Natural killer cell (primary cell): ENCODE measurements at regions not wholly inside any gene's neighbourhood (a gene's known extent, or its start where the extent isn't known, plus 50 kb on each side); places are given as distances from the start of the nearest gene placed in this dataset.

Experiments used
- ATAC-seq, 3 donors: fragments of 150-1000 bp in 2 of 3; fragments of 200-7000 bp in 1 of 3; cut with Tn5 transposase; 1 replicate in 1 of 3; 2 replicates in 2 of 3; pipeline ENCODE4 v1.10.0; 2021; ENCODE audit warnings: mild to moderate bottlenecking in 2 of 3, moderate library complexity in 2 of 3
- DNase-seq, 2 donors: peaks; one replicate each; pipeline versions ENCODE4 v3.0.0 to v3.0.0-alpha.2; 2013 to 2021; ENCODE audit warnings: mixed read lengths in 1 of 2
- H3K27ac ChIP-seq: one replicate; pipeline ENCODE4 v1.5.1; 2013; ENCODE audit warnings: mild to moderate bottlenecking, low read length
- H3K27me3 ChIP-seq: one replicate; pipeline ENCODE4 v1.6.1; 2013; ENCODE audit warnings: low read length; ENCODE audit not compliant: control insufficient read depth, insufficient read depth
- H3K36me3 ChIP-seq: one replicate; pipeline ENCODE4 v1.6.1; 2013; ENCODE audit warnings: low read length; ENCODE audit not compliant: control insufficient read depth, insufficient read depth
- H3K4me1 ChIP-seq: one replicate; pipeline ENCODE4 v1.6.1; 2013; ENCODE audit warnings: low read length; ENCODE audit not compliant: control insufficient read depth, insufficient read depth
- H3K4me3 ChIP-seq: one replicate; pipeline ENCODE4 v1.5.1; 2013; ENCODE audit warnings: low read length
- H3K9me3 ChIP-seq: one replicate; pipeline ENCODE4 v1.6.1; 2013; ENCODE audit warnings: low read length; ENCODE audit not compliant: control insufficient read depth, insufficient read depth
- H3K27ac Mint-ChIP-seq, 2 donors: one replicate each; pipeline ENCODE4 v1.8.0; 2022; ENCODE audit warnings: mild to moderate bottlenecking in 2 of 2, mixed read lengths in 2 of 2, moderate library complexity in 1 of 2
- H3K27me3 Mint-ChIP-seq, 2 donors: one replicate each; pipeline ENCODE4 v1.8.0; 2022; ENCODE audit warnings: low read depth in 2 of 2, mixed read lengths in 2 of 2
- H3K36me3 Mint-ChIP-seq: one replicate; pipeline ENCODE4 v1.8.0; 2022; ENCODE audit warnings: mixed read lengths
- H3K4me1 Mint-ChIP-seq, 2 donors: one replicate each; pipeline ENCODE4 v1.8.0; 2022; ENCODE audit warnings: mixed read lengths in 2 of 2
- H3K4me3 Mint-ChIP-seq: one replicate; pipeline ENCODE4 v1.8.0; 2022; ENCODE audit warnings: mild to moderate bottlenecking, moderate library complexity, mixed read lengths
- H3K9me3 Mint-ChIP-seq, 2 donors: one replicate each; pipeline ENCODE4 v1.8.0; 2022; ENCODE audit warnings: mixed read lengths in 2 of 2
- WGBS: methylation state at CpG from one replicate; pipeline ENCODE4 v1.1.7; 2013; ENCODE audit warnings: missing lambda C conversion rate; ENCODE audit not compliant: insufficient coverage; 5-methylcytosine and 5-hydroxymethylcytosine counted together
- intact Hi-C: fragments of 100-400 bp; cut with micrococcal nuclease; formaldehyde crosslinking; loops from one replicate; pipeline ENCODE4 v1.14.2; 2022
- TF ChIP-seq, protein P1 (sequence below): fragments of 200-600 bp; IDR thresholded peaks from one replicate; pipeline ENCODE4 v1.8.0; 2022; ENCODE audit warnings: antibody characterized with exemption

- no CpG with 5 or more reads among the region's 1 CpG for WGBS
Measured at GRCh38 chr12:89856431-89856830, 147.8 kb upstream of the ATP2B1 start.

DNA sequence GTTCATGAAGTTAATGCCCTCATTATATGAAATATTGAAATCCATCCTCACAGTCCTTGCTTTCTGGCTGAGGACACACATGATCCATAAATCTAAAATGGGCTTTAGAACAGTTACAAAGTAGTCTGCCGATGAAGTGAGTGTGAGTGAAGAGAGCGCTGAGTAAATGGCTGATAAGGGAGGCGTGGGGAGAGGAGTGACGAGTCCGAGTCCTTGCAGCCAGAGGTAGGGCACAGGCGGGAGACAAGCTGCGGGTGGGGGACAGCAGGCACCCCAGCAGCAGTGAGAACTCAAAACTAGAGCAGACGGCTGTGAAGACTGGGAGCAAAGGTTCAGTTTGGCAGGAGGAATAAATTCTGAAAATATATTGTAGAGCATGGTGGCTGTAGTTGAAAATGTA, 140.1 kb upstream of the ATP2B1 start:
- Histone ChIP-seq H3K4me1 (no peaks in the 10 kb centered on the region), H3K4me3 (no peak overlapping the region), H3K9me3 (no peaks in the 10 kb centered on the region), H3K27ac (no peak overlapping the region), H3K27me3 (no peaks in the 10 kb centered on the region), H3K36me3 (no peaks in the 10 kb centered on the region)
- no peak for DNase-seq
- no peaks in the 10 kb centered on the region for H3K9me3 Mint-ChIP-seq
- intact Hi-C loops, result no loop called here
- ATAC-seq, result no peak
- TF ChIP-seq, protein P1, sequence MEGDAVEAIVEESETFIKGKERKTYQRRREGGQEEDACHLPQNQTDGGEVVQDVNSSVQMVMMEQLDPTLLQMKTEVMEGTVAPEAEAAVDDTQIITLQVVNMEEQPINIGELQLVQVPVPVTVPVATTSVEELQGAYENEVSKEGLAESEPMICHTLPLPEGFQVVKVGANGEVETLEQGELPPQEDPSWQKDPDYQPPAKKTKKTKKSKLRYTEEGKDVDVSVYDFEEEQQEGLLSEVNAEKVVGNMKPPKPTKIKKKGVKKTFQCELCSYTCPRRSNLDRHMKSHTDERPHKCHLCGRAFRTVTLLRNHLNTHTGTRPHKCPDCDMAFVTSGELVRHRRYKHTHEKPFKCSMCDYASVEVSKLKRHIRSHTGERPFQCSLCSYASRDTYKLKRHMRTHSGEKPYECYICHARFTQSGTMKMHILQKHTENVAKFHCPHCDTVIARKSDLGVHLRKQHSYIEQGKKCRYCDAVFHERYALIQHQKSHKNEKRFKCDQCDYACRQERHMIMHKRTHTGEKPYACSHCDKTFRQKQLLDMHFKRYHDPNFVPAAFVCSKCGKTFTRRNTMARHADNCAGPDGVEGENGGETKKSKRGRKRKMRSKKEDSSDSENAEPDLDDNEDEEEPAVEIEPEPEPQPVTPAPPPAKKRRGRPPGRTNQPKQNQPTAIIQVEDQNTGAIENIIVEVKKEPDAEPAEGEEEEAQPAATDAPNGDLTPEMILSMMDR, result no peak
- no peaks in the 10 kb centered on the region for H3K36me3 Mint-ChIP-seq
- peaks cover 0 to 5% of the 10 kb centered on the region in 2 donors for H3K27me3 Mint-ChIP-seq
- H3K27ac Mint-ChIP-seq, result no peak overlapping the region
- 96% methylated on average over 8 of the region's 8 CpGs for WGBS
- no peak overlapping the region for H3K4me3 Mint-ChIP-seq
- H3K4me1 Mint-ChIP-seq, result no peaks in the 10 kb centered on the region

More at GRCh38 chr12:89856431-89856830, 147.8 kb upstream of the ATP2B1 start:
- H3K4me1 ChIP-seq, result peaks cover 3% of the 10 kb centered on the region
- H3K27me3 ChIP-seq, result no peaks in the 10 kb centered on the region
- DNase-seq (peak in 1 of 2 donors; percentile 41), ATAC-seq (peak in 2 of 3 donors; percentile 34 to 63)
- TF ChIP-seq, protein P1, result no peak
- Mint-ChIP-seq H3K27ac (peak overlapping the region in 1 of 2 donors; percentile 9), H3K4me3 (no peak overlapping the region), H3K27me3 (no peaks in the 10 kb centered on the region), H3K4me1 (peaks cover 8 to 29% of the 10 kb centered on the region in 2 donors), H3K36me3 (no peaks in the 10 kb centered on the region), H3K9me3 (no peaks in the 10 kb centered on the region)
- H3K36me3 ChIP-seq, result no peaks in the 10 kb centered on the region
- no peak overlapping the region for H3K4me3 ChIP-seq
- H3K9me3 ChIP-seq, result no peaks in the 10 kb centered on the region
- no peak overlapping the region for H3K27ac ChIP-seq
- intact Hi-C loops, result no loop called here

DNA sequence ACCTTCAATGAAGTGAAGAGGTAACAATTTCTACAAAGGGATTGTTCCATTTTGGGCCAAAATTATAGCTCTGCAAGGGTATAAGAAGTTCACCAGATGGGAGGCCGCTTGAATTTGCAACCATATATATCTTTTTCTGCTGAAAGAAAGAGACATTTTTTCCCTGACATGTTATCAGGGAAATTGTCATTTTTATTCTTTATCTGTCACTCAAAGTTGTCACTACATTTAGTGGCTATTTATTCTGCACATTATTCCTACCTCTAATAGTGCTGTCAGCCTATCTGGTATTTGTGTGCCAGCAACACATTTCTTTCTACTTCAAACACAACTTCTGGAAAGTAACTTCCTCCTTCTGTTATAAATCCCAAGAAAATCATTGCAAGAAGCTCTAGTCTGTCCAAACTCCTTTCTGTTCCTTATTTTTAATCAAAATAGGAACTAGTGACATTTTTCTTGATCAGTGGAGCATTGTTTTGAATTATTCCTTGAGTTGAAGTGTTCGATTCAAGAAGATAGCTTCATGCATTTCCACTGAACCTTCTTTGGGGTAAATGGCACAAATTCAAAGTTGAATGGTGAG, 137.9 kb upstream of the ATP2B1 start:
- Histone ChIP-seq H3K9me3 (no peaks in the 10 kb centered on the region), H3K4me1 (no peaks in the 10 kb centered on the region), H3K4me3 (no peak overlapping the region), H3K36me3 (no peaks in the 10 kb centered on the region), H3K27me3 (no peaks in the 10 kb centered on the region), H3K27ac (no peak overlapping the region)
- TF ChIP-seq, protein P1, result no peak
- Mint-ChIP-seq H3K9me3 (no peaks in the 10 kb centered on the region), H3K27me3 (peaks cover 0 to 7% of the 10 kb centered on the region in 2 donors), H3K4me3 (no peak overlapping the region), H3K27ac (no peak overlapping the region), H3K36me3 (no peaks in the 10 kb centered on the region), H3K4me1 (peaks cover 0 to 7% of the 10 kb centered on the region in 2 donors)
- DNase-seq, result no peak
- WGBS, result 100% methylated on average over 2 of the region's 2 CpGs
- intact Hi-C loops, result no loop called here
- no peak for ATAC-seq

DNA sequence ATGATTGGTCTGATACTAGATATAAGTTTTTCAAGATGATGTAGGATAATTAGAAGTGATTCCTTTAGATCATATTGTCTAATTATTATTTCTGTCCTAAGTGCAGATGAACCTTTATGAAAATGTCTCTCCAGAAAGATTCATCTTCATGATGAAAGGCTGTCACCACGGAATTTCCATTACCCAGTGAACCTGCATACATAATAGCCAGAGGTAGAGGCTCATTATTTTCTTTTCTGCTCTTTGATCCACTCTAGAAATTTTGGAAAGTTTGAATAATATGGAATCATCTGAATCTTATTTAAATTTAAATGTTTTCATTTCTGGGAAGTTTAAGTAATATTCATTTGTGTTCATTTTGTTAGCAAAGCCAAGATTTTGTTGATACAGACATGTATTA, 137.1 kb upstream of the ATP2B1 start:
- intact Hi-C loops, result no loop called here
- Mint-ChIP-seq H3K27me3 (peaks cover 0 to 7% of the 10 kb centered on the region in 2 donors), H3K4me3 (no peak overlapping the region), H3K9me3 (no peaks in the 10 kb centered on the region), H3K36me3 (no peaks in the 10 kb centered on the region), H3K27ac (no peak overlapping the region), H3K4me1 (peaks cover 0 to 7% of the 10 kb centered on the region in 2 donors)
- TF ChIP-seq, protein P1, result no peak
- H3K4me1 ChIP-seq, result no peaks in the 10 kb centered on the region
- H3K4me3 ChIP-seq, result no peak overlapping the region
- H3K9me3 ChIP-seq, result no peaks in the 10 kb centered on the region
- DNase-seq (no peak), ATAC-seq (no peak)
- H3K27me3 ChIP-seq, result no peaks in the 10 kb centered on the region
- WGBS, result 100% methylated on average over 1 of the region's 1 CpG
- no peaks in the 10 kb centered on the region for H3K36me3 ChIP-seq
- H3K27ac ChIP-seq, result no peak overlapping the region
